HG03432 (cell line): ENCODE measurements at regions not wholly inside any gene's neighbourhood (a gene's known extent, or its start where the extent isn't known, plus 50 kb on each side); places are given as distances from the start of the nearest gene placed in this dataset.

ENCODE experiments used
- ATAC-seq: cut with Tn5 transposase; IDR thresholded peaks from one replicate; pipeline ENCODE4 v1.9.1; 2021; ENCODE audit warnings: mild to moderate bottlenecking, moderate library complexity; ENCODE audit not compliant: unreplicated experiment

GRCh38 chr20:22781869-22782268 is 197.5 kb upstream of the FOXA2 start:
- no peak for ATAC-seq

GRCh38 chr20:22789676-22790075 is 205.3 kb upstream of the FOXA2 start:
- ATAC-seq = no peak

GRCh38 chr20:22791396-22791795 is 207.0 kb upstream of the FOXA2 start:
- no peak for ATAC-seq

GRCh38 chr20:22791877-22792525 is 207.6 kb upstream of the FOXA2 start:
- no peak for ATAC-seq

GRCh38 chr20:22794200-22794599 is 209.8 kb upstream of the FOXA2 start:
- ATAC-seq = no peak

- no peak for ATAC-seq
Measured at GRCh38 chr20:22795433-22795832, 211.1 kb upstream of the FOXA2 start.

- no peak for ATAC-seq
Measured at GRCh38 chr20:22795871-22796270, 211.5 kb upstream of the FOXA2 start.

- no peak for ATAC-seq
Measured at GRCh38 chr20:22796469-22797077, 212.2 kb upstream of the FOXA2 start.

- ATAC-seq = no peak
Measured at GRCh38 chr20:22797103-22797502, 212.7 kb upstream of the FOXA2 start.

GRCh38 chr20:22799687-22800086 is 215.3 kb upstream of the FOXA2 start:
- ATAC-seq = no peak

- no peak for ATAC-seq
Measured at GRCh38 chr20:22800129-22800528, 215.8 kb upstream of the FOXA2 start.

GRCh38 chr20:22801528-22801927 is 217.2 kb upstream of the FOXA2 start:
- no peak for ATAC-seq

- no peak for ATAC-seq
Measured at GRCh38 chr20:22802296-22802695, 217.9 kb upstream of the FOXA2 start.

GRCh38 chr20:22805219-22805618 is 220.8 kb upstream of the FOXA2 start:
- no peak for ATAC-seq

- ATAC-seq = no peak
Measured at GRCh38 chr20:22805996-22806395, 221.6 kb upstream of the FOXA2 start.

GRCh38 chr20:22807045-22807444 is 222.7 kb upstream of the FOXA2 start:
- no peak for ATAC-seq

- no peak for ATAC-seq
Measured at GRCh38 chr20:22807646-22808244, 223.4 kb upstream of the FOXA2 start.

- no peak for ATAC-seq
Measured at GRCh38 chr20:22808628-22809027, 224.3 kb upstream of the FOXA2 start.

GRCh38 chr20:22810030-22810429 is 225.1 kb upstream of the SSTR4 start:
- no peak for ATAC-seq

GRCh38 chr20:22810626-22811569 is 224.2 kb upstream of the SSTR4 start:
- no peak for ATAC-seq

GRCh38 chr20:22814471-22815205 is 220.5 kb upstream of the SSTR4 start:
- no peak for ATAC-seq
